GM23248 (cell line): ENCODE measurements at regions not wholly inside any gene's neighbourhood (a gene's known extent, or its start where the extent isn't known, plus 50 kb on each side); places are given as distances from the start of the nearest gene placed in this dataset.

ENCODE experiments used
- EZH2 ChIP-seq: fragments of 200-600 bp; sonication (generic); IDR thresholded peaks from 2 replicates; pipeline ENCODE4 v1.6.1; 2018; ENCODE audit warnings: antibody characterized with exemption, mild to moderate bottlenecking; ENCODE audit not compliant: insufficient read depth, poor library complexity, severe bottlenecking
- EZH2phosphoT487 ChIP-seq: fragments of 200-600 bp; sonication (generic); IDR thresholded peaks from 2 replicates; pipeline ENCODE4 v1.6.1; 2018; ENCODE audit warnings: antibody characterized with exemption, moderate library complexity, mild to moderate bottlenecking, low read depth; ENCODE audit not compliant: insufficient read depth

- TF ChIP-seq EZH2 (no peak), EZH2phosphoT487 (no peak)
These were observed 698.6 kb upstream of the B3GALT2 start for GRCh38 chr1:193884848-193885558.
